22Rv1 (cell line): ENCODE measurements at regions not wholly inside any gene's neighbourhood (a gene's known extent, or its start where the extent isn't known, plus 50 kb on each side); places are given as distances from the start of the nearest gene placed in this dataset.

Source experiments
- H3K27ac ChIP-seq: fragments of 450-650 bp; 2 replicates; pipeline ENCODE4 v1.5.1; 2017
- ZFX ChIP-seq: fragments of 450-650 bp; IDR thresholded peaks from 2 replicates; pipeline ENCODE4 v1.6.1; 2017; ENCODE audit warnings: antibody characterized with exemption, borderline replicate concordance
- TF ChIP-seq, protein P1 (sequence below): fragments of 450-650 bp; IDR thresholded peaks from 2 replicates; pipeline ENCODE4 v1.5.1; 2017; ENCODE audit warnings: mild to moderate bottlenecking

DNA sequence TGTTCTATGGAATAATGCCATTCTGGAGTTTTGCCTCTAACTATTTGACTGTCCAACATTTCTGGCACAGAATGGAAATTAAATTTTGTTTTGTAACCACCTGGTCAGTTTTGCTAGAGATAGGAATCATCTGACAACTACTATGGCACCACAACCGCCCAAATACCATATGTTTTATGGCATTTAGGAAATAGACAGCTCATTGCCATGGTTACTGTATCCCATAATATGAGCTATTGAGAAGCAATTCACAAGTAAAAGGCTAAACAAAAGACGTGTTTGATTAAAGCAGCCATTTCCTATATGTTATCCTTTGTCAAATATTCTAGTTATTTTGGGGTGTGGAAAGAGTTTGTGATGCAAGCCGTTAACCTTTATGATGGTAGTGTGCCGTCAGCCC is 1105.3 kb upstream of the LCORL start:
- no peak overlapping the region for H3K27ac ChIP-seq
- TF ChIP-seq ZFX = no peak
- TF ChIP-seq, protein P1, sequence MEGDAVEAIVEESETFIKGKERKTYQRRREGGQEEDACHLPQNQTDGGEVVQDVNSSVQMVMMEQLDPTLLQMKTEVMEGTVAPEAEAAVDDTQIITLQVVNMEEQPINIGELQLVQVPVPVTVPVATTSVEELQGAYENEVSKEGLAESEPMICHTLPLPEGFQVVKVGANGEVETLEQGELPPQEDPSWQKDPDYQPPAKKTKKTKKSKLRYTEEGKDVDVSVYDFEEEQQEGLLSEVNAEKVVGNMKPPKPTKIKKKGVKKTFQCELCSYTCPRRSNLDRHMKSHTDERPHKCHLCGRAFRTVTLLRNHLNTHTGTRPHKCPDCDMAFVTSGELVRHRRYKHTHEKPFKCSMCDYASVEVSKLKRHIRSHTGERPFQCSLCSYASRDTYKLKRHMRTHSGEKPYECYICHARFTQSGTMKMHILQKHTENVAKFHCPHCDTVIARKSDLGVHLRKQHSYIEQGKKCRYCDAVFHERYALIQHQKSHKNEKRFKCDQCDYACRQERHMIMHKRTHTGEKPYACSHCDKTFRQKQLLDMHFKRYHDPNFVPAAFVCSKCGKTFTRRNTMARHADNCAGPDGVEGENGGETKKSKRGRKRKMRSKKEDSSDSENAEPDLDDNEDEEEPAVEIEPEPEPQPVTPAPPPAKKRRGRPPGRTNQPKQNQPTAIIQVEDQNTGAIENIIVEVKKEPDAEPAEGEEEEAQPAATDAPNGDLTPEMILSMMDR = no peak

DNA sequence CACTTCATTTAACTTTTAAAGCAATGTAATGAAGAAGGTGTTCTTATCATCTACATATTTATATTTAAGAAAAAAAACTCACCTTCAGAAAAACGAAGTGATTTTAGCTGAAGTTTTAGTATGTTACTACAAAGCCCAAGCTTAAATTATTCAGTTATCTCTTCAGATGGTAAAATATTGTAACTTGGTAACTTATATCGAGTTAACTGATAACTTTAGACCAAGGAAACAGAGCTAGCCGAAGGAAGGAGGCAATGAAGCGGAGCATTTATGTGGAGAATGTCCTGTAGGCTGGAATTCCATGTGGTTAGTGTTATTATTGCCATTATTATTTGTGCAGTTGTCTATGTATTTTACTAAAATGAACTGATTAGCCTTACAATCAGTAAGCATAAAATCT is 1102.1 kb upstream of the LCORL start:
- TF ChIP-seq, protein P1 = no peak
- TF ChIP-seq ZFX = no peak
- H3K27ac ChIP-seq = no peak overlapping the region

DNA sequence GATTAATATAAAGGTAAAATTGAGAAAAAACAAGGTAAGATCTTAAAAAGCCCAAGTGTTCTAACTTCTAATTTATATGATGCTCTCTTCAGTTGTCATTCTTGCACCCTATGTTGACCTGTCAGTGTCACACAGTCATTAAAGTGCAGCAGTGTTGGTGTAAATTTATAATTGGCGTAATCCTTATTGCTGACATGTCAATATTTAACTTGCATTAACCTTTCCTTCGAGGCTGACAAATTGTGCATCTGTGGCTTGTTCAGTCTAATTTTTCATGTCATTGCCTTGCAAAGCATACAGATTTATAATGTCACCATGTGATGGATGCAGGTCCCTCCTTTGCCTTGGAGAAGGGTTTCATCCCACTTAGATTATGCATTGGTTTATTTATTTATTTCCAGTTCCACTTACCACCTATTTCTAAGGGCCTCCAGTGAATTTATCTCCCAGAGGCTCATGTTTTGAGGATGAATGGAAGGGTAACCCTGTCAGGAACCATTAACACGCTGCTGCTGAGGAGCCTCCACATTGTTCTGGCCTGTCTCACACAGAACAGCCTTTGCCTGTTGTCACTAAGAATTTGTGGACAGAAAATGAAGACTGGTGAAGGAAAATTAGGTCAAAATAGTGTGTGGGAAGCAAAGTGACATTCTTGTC is 1098.5 kb upstream of the LCORL start:
- no peak for TF ChIP-seq ZFX
- TF ChIP-seq, protein P1 = no peak
- H3K27ac ChIP-seq = no peak overlapping the region

GRCh38 chr4:19117022-19117421 is 1095.5 kb upstream of the LCORL start:
- TF ChIP-seq, protein P1 = no peak
- no peak for TF ChIP-seq ZFX
- no peak overlapping the region for H3K27ac ChIP-seq

DNA sequence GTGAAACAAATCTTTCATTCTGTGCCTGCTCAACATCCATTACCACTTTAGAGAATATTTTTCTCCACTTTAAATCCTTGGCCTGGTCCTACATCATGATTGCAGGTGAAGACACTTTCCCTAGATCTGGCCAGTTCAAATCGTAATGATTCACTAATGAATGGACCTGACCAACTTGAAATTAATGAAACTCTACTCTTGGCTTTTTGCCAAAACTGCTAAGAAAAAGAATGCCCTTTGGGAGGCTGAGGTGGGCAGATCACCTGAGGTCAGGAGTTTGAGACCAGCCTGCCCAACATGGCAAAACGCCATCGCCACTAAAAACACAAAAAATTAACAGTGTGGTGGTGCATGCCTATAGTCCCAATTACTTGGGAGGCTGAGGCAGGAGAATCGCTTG is 1082.6 kb upstream of the LCORL start:
- H3K27ac ChIP-seq = no peak overlapping the region
- TF ChIP-seq, protein P1 = no peak
- TF ChIP-seq ZFX = no peak

DNA sequence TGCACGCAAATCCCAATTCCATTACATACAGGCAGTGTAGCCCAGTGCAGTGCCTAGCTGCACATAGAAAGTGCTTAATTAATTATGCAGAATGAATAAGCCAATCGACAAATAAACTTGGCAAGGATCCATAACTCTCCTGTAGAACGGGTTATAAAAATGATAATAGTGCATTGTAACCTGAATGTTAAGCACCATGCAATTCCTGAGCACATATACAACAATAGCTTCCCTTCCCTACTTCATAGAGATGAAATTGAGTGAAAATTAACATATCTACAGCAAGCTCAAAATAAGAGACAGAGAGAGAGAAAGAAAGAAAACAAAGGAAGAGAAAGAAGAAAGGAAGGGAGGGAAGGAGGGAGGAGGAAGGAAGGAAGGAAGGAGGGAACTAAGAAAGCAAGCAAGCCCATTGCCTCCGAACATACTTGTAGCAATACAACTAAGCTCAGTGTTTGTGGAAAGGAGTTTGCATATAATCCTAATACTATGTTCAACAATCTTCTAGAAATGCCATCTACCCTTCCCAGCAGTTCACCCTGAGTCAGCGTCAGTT is 1074.0 kb upstream of the LCORL start:
- TF ChIP-seq ZFX = no peak
- TF ChIP-seq, protein P1 = no peak
- H3K27ac ChIP-seq = no peak overlapping the region

DNA sequence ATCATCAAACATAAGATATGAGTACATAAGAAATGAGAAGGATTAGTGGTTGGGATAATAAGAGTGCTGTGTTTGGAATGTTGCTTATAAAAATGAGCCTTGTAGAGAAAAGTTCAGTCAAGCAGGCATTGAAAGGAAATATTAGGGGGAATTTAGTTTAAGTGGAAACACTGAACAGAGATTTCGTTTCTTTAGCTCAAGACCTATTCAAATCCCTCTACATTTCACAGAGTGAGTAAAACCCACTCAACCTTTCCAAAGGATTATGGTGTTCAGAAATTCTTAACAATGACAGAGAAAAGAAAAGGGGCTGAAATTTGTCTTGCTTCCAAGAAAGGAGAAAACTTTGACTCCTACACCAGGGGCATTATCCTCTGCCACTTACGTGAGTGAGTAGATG is 1072.4 kb upstream of the LCORL start:
- H3K27ac ChIP-seq = no peak overlapping the region
- no peak for TF ChIP-seq ZFX
- TF ChIP-seq, protein P1 = no peak
